ENCODE measurements at regions not wholly inside any gene's neighbourhood (a gene's known extent, or its start where the extent isn't known, plus 50 kb on each side); places are given as distances from the start of the nearest gene placed in this dataset.

GRCh38 chr7:142334806-142335205 is 76.9 kb upstream of the PRSS58 start:
- no peak for TF ChIP-seq EZH2phosphoT487 (IDR thresholded peaks at IDR 0.05; ENCODE audit: borderline replicate concordance)
- no peak for TF ChIP-seq CTCF (conservative IDR thresholded peaks at IDR 0.05; ENCODE audit: low read length)

Measured in Loucy (cell line).